Lower lobe of right lung (tissue), 2 donors: ENCODE measurements at regions not wholly inside any gene's neighbourhood (a gene's known extent, or its start where the extent isn't known, plus 50 kb on each side); places are given as distances from the start of the nearest gene placed in this dataset.
A peak's percentile ranks its signal among the peaks of the same experiment; 100 is the strongest.
"Not testable (repeated sequence)": the region's sequence is repeated elsewhere in the genome, so short reads cannot be mapped to it uniquely, and the experiment has no call there.

Source experiments
- ATAC-seq, 2 donors: fragments of 200-7000 bp; cut with Tn5 transposase; one replicate each; pipeline ENCODE4 v1.9.1; 2020 to 2022; ENCODE audit warnings: mild to moderate bottlenecking in 2 of 2, moderate library complexity in 2 of 2
- DNase-seq: peaks from one replicate; pipeline ENCODE4 v3.0.0-alpha.2; 2020
- H3K27ac ChIP-seq: fragments of 200-600 bp; one replicate; pipeline ENCODE4 v1.8.0; 2022
- H3K27me3 ChIP-seq: fragments of 200-600 bp; one replicate; pipeline ENCODE4 v1.8.0; 2022; ENCODE audit warnings: low read depth
- H3K36me3 ChIP-seq: fragments of 200-600 bp; one replicate; pipeline ENCODE4 v1.8.0; 2022; ENCODE audit warnings: mild to moderate bottlenecking
- H3K4me1 ChIP-seq: fragments of 200-600 bp; one replicate; pipeline ENCODE4 v1.8.0; 2022
- H3K4me3 ChIP-seq: fragments of 200-600 bp; one replicate; pipeline ENCODE4 v1.8.0; 2022; ENCODE audit warnings: mild to moderate bottlenecking
- H3K9me3 ChIP-seq: fragments of 200-600 bp; one replicate; pipeline ENCODE4 v1.8.0; 2022
- intact Hi-C: fragments of 100-400 bp; cut with DNase I; formaldehyde crosslinking; loops from one replicate; pipeline ENCODE4 v1.11.0; 2022
- donor health status: DM: no; HTN: yes; CAD: no; lungs with severe emphysema.

- intact Hi-C loops: not testable (repeated sequence)
Measured at GRCh38 chr21:6093870-6094269, 4427.5 kb upstream of the TPTE start.

GRCh38 chr21:6095304-6095703 lies 4426.1 kb upstream of the TPTE start:
- H3K9me3 ChIP-seq, intact Hi-C loops, H3K36me3 ChIP-seq, DNase-seq, H3K27me3 ChIP-seq, H3K27ac ChIP-seq, ATAC-seq, H3K4me3 ChIP-seq, H3K4me1 ChIP-seq: not testable (repeated sequence)

More at GRCh38 chr21:6093870-6094269, 4427.5 kb upstream of the TPTE start:
- not testable (repeated sequence) for H3K36me3 ChIP-seq, H3K27ac ChIP-seq, H3K9me3 ChIP-seq, DNase-seq, H3K4me1 ChIP-seq, ATAC-seq, H3K4me3 ChIP-seq, H3K27me3 ChIP-seq

DNA sequence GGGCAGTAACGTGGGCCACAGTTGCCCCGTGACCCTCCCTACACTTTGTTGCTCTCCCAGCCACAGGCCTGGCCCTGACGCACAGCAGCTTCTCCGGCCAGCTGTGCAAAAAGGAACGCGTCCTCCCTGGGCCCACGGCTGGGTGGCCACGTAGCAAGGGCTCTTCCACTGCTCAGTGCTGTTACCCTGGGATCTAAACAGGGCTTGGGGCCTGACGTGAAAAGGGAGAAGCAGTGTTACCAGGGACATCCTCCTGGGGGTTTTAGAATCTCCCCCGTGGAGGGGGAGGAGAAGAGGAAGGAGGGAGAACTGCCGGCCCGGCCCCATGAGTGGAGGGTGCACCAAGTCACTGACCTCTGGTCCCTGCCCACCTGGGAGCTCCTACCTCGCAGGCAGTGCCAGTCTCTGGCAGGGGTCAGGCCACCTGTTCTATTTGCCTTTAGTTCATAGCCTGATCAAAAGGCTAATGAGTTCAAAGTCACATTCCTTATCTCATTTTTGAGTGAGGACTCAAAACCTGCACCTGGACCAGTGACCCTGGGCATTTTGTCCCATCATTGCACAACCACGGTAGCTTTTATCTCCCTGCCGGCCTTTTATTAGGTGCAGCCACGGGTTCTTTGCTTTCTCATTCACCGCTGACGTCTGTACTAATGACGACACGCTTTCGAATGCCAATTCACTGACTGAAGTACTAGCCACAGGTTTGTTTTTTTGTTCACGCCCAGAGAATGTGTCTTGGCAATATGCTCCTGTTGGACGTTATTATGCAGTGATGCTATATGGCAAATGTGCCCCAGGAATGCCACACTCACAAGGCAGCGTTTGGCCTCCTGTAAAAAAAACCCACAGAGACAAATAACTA lies 4424.6 kb upstream of the TPTE start:
- intact Hi-C loops, H3K9me3 ChIP-seq, H3K36me3 ChIP-seq, H3K27me3 ChIP-seq, H3K27ac ChIP-seq, DNase-seq, H3K4me3 ChIP-seq, H3K4me1 ChIP-seq: not testable (repeated sequence)
- ATAC-seq: peak; percentile 48 to 80

- H3K4me1 ChIP-seq, H3K36me3 ChIP-seq, H3K27me3 ChIP-seq, DNase-seq, ATAC-seq, intact Hi-C loops, H3K9me3 ChIP-seq, H3K4me3 ChIP-seq, H3K27ac ChIP-seq: not testable (repeated sequence)
Measured at GRCh38 chr21:6097736-6098135, 4423.6 kb upstream of the TPTE start.

DNA sequence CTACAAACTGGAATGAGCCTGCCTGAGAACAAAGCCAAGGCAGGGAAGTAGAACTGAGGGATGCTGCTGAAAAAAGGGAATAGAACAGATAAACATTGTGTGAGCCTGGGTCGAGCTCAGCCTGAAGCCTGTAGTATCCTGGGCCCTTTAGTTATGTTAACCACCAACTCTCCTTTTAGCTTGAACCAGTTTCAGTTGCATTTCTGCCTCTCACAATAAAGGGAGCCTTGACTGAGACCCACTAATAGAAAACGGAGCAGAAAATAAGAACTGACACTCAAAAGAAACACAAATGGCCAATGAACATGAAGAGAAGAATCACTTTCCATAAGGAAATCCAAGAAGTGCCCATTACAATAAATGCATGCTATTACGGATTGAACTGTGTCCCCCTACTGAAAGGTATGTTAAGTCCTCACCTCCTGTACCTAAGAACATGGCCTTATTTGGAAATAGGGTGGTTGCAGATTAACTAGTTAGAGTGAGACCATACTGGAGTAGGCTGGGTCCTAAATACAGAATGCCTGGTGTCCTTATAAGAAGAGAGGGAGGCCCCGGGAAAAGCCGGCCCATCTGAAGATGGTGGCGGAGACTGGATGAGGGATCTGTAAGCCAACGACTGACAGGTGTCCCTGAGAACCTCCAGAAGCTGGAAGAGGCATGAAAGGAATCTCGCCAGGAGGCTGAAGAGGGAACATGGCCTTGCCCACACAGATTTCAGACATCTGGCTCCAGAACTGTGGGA lies 4423.0 kb upstream of the TPTE start:
- peak; percentile 29 to 47 for ATAC-seq
- DNase-seq, H3K36me3 ChIP-seq, H3K4me1 ChIP-seq, H3K4me3 ChIP-seq, H3K9me3 ChIP-seq, intact Hi-C loops, H3K27ac ChIP-seq, H3K27me3 ChIP-seq: not testable (repeated sequence)

DNA sequence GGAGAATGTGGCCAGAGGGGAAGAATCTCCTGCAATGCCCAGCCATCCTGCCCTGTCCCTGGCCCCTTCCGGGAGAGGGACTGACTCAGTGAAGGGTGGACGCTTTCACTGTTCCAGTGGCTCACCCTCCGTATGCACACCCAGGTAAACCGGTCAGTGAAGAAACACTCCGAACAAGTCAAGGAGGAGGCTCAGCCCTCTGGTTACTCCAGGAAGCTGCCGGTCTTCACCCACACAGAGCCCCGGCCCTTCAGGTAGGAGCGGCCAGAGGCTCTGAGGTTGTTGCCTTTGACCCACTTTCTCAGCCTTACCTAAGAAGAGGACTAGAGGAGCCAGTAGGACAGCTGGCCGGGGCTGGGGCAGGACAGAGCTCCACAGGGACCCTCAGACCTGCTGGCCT lies 4419.8 kb upstream of the TPTE start:
- DNase-seq, H3K27me3 ChIP-seq, intact Hi-C loops, H3K27ac ChIP-seq, H3K9me3 ChIP-seq, H3K36me3 ChIP-seq, H3K4me3 ChIP-seq, H3K4me1 ChIP-seq: not testable (repeated sequence)
- ATAC-seq: peak; percentile 73 to 87

GRCh38 chr21:6104546-6104945 lies 4416.8 kb upstream of the TPTE start:
- intact Hi-C loops, H3K36me3 ChIP-seq, H3K9me3 ChIP-seq, DNase-seq, H3K4me1 ChIP-seq, ATAC-seq, H3K4me3 ChIP-seq, H3K27ac ChIP-seq, H3K27me3 ChIP-seq: not testable (repeated sequence)

GRCh38 chr21:6106686-6107567 lies 4414.5 kb upstream of the TPTE start:
- peak; percentile 27 for DNase-seq
- H3K36me3 ChIP-seq, H3K4me3 ChIP-seq, intact Hi-C loops, H3K27me3 ChIP-seq, H3K27ac ChIP-seq, H3K4me1 ChIP-seq, H3K9me3 ChIP-seq: not testable (repeated sequence)
- peak in 1 of 2 donors; percentile 13 for ATAC-seq

GRCh38 chr21:6108894-6109293 lies 4412.5 kb upstream of the TPTE start:
- intact Hi-C loops, H3K9me3 ChIP-seq, H3K27me3 ChIP-seq, H3K27ac ChIP-seq, H3K4me3 ChIP-seq, H3K4me1 ChIP-seq, H3K36me3 ChIP-seq, DNase-seq: not testable (repeated sequence)
- peak in 1 of 2 donors; percentile 19 for ATAC-seq

DNA sequence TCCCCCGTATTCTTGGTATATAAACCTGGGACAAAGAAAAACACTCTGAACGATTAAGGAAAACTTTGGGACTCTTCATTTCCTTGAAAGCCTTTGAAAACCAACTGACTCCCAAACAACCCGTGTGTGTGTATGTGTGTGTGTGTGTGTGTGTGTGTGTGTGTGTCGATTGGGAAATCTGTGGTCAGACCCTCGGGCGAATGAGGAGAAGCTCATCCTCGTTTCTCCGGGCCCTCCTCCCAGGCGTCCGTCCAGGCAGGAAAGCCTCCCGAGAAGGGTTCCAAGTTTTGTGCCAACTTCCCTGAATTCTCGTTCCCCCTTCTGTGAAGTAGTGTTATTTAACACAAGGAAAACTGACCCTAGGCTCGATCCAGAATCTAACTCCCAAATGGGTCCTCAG lies 4411.6 kb upstream of the TPTE start:
- intact Hi-C loops, H3K9me3 ChIP-seq, H3K27me3 ChIP-seq, H3K4me1 ChIP-seq, H3K27ac ChIP-seq, H3K36me3 ChIP-seq, H3K4me3 ChIP-seq: not testable (repeated sequence)
- peak; percentile 32 to 55 for ATAC-seq
- peak; percentile 50 for DNase-seq

GRCh38 chr21:6110716-6111343 lies 4410.6 kb upstream of the TPTE start:
- intact Hi-C loops, H3K36me3 ChIP-seq, DNase-seq, H3K4me3 ChIP-seq, H3K27me3 ChIP-seq, H3K27ac ChIP-seq, H3K4me1 ChIP-seq, H3K9me3 ChIP-seq: not testable (repeated sequence)
- peak; percentile 72 to 93 for ATAC-seq

GRCh38 chr21:6111354-6111753 lies 4410.0 kb upstream of the TPTE start:
- intact Hi-C loops, H3K9me3 ChIP-seq, H3K4me1 ChIP-seq, H3K27me3 ChIP-seq, H3K4me3 ChIP-seq, H3K36me3 ChIP-seq, H3K27ac ChIP-seq: not testable (repeated sequence)
- DNase-seq: peak; percentile 55
- peak; percentile 14 to 15 for ATAC-seq

DNA sequence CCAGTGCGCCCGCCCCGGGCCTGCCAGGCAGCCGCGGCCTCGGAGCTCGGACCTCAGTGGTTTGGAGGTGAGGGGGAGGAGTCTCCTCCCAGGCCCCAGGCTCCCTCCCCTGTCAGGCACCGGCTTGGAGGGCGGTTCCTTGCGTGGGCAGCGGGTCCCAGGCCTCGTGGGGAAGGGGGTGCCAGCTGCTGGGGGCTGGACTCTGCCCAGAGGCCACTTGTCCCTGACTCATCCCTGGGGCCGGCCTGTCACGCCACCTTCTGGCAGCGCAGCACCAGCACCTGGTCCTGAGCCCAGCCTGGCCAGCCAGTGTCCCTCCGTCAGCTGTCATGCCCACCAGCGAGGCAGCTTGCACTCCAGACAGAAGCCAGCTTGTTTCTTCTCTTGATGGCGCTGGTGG lies 4403.0 kb upstream of the TPTE start:
- intact Hi-C loops, DNase-seq, H3K4me3 ChIP-seq, H3K27ac ChIP-seq, H3K9me3 ChIP-seq, H3K4me1 ChIP-seq, H3K27me3 ChIP-seq, H3K36me3 ChIP-seq: not testable (repeated sequence)
- peak in 1 of 2 donors; percentile 7 for ATAC-seq
